GM12878 (cell line): ENCODE measurements at regions not wholly inside any gene's neighbourhood (a gene's known extent, or its start where the extent isn't known, plus 50 kb on each side); places are given as distances from the start of the nearest gene placed in this dataset.

Experiments used
- CTCF ChIP-seq, 3 experiments: IDR thresholded peaks in 2 of 3; conservative IDR thresholded peaks in 1 of 3; 2 replicates each; pipeline ENCODE4 v1.5.1; 2011; ENCODE audit warnings: low read depth in 3 of 3, low read length in 3 of 3, mild to moderate bottlenecking in 3 of 3, control low read depth in 2 of 3, moderate library complexity in 2 of 3, inconsistent platforms in 1 of 3, mixed read lengths in 1 of 3; ENCODE audit not compliant: control insufficient read depth in 2 of 3, insufficient read depth in 1 of 3; ENCODE audit errors: extremely low read depth in 1 of 3
- MYC ChIP-seq: IDR thresholded peaks from 2 replicates; pipeline ENCODE4 v1.6.1; 2011; ENCODE audit warnings: mild to moderate bottlenecking, low read length, moderate library complexity, inconsistent platforms; ENCODE audit not compliant: insufficient read depth, insufficient replicate concordance, insufficient read length, severe bottlenecking
- REST ChIP-seq: IDR thresholded peaks from 2 replicates; pipeline ENCODE4 v1.6.1; 2012; ENCODE audit warnings: mild to moderate bottlenecking, low read depth, low read length
- ZNF687 ChIP-seq: fragments of 450-650 bp; IDR thresholded peaks from 2 replicates; pipeline ENCODE4 v1.6.1; 2017; ENCODE audit warnings: mild to moderate bottlenecking, moderate library complexity

GRCh38 chr1:60965280-60965854 is 117.0 kb upstream of the NFIA start (continued):
- TF ChIP-seq ZNF687 = no peak
- TF ChIP-seq MYC = no peak
- no peak for TF ChIP-seq CTCF (IDR thresholded peaks at IDR 0.05 in 2 of 3, conservative IDR thresholded peaks at IDR 0.05 in 1 of 3; ENCODE audit: control insufficient read depth in 2 of 3, extremely low read depth in 1 of 3, insufficient read depth in 1 of 3, low read depth in 3 of 3, low read length in 3 of 3)
- TF ChIP-seq REST = no peak
- TF ChIP-seq, all 136 proteins: peak for 0
